OCI-LY3 (cell line): ENCODE measurements at regions not wholly inside any gene's neighbourhood (a gene's known extent, or its start where the extent isn't known, plus 50 kb on each side); places are given as distances from the start of the nearest gene placed in this dataset.

Experiments used
- H2AFZ ChIP-seq: fragments of 200-600, 300-600 bp; shearing (Covaris generic); 2 replicates; pipeline ENCODE4 v1.6.0; 2014; ENCODE audit warnings: antibody characterized with exemption, low read depth, low read length
- H3K27ac ChIP-seq: fragments of 200-600, 300-600 bp; sonication (generic); 2 replicates; pipeline ENCODE4 v1.5.1; 2014; ENCODE audit warnings: mild to moderate bottlenecking, low read length, moderate library complexity, mixed read lengths
- H3K27me3 ChIP-seq: fragments of 200-600, 300-600 bp; sonication (generic); 2 replicates; pipeline ENCODE4 v1.6.1; 2014; ENCODE audit warnings: low read depth, low read length, mixed read lengths
- H3K36me3 ChIP-seq: fragments of 200-600, 300-600 bp; sonication (generic); replicated peaks from 2 replicates; pipeline ENCODE3; 2014; ENCODE audit warnings: low read depth, low read length, mixed read lengths
- H3K4me1 ChIP-seq: fragments of 300-600, 200-600 bp; sonication (generic); 2 replicates; pipeline ENCODE4 v1.6.1; 2014; ENCODE audit warnings: low read length, mixed read lengths
- H3K4me2 ChIP-seq: fragments of 200-600, 300-600 bp; sonication (generic); 2 replicates; pipeline ENCODE4 v1.6.1; 2014; ENCODE audit warnings: low read length, mixed read lengths
- H3K4me3 ChIP-seq: fragments of 300-600, 200-600 bp; sonication (generic); 2 replicates; pipeline ENCODE4 v1.5.1; 2014; ENCODE audit warnings: antibody characterized with exemption, mild to moderate bottlenecking, low read length, moderate library complexity
- H3K79me2 ChIP-seq: fragments of 300-600, 200-600 bp; shearing (Covaris generic); 2 replicates; pipeline ENCODE4 v1.6.1; 2014; ENCODE audit warnings: mild to moderate bottlenecking, low read length, mixed read lengths
- H3K9ac ChIP-seq: fragments of 300-600, 200-600 bp; shearing (Covaris generic); 2 replicates; pipeline ENCODE4 v1.6.0; 2014; ENCODE audit warnings: mild to moderate bottlenecking, low read length, moderate library complexity
- H3K9me3 ChIP-seq: fragments of 200-600, 300-600 bp; shearing (Covaris generic); 2 replicates; pipeline ENCODE4 v1.6.1; 2014; ENCODE audit warnings: low read length, mixed read lengths; ENCODE audit not compliant: insufficient read depth
- H4K20me1 ChIP-seq: fragments of 200-600, 300-600 bp; sonication (generic); 2 replicates; pipeline ENCODE4 v1.6.1; 2016; ENCODE audit warnings: low read length, mixed read lengths; ENCODE audit not compliant: insufficient read depth
- CTCF ChIP-seq: fragments of 200-600, 300-600 bp; sonication (generic); IDR thresholded peaks from 2 replicates; pipeline ENCODE4 v1.5.1; 2014; ENCODE audit warnings: antibody characterized with exemption, low read length, low read depth
- EZH2phosphoT487 ChIP-seq: fragments of 200-600 bp; shearing (Covaris generic); IDR thresholded peaks from 2 replicates; pipeline ENCODE4 v1.6.1; 2018; ENCODE audit warnings: antibody characterized with exemption, mixed run types, low read depth

GRCh38 chr22:49310354-49310753 is 517.3 kb downstream of the BRD1 start:
- Histone ChIP-seq H3K4me2 (no peak overlapping the region), H3K79me2 (no peaks in the 10 kb centered on the region), H3K4me3 (no peak overlapping the region), H4K20me1 (no peaks in the 10 kb centered on the region), H3K4me1 (no peaks in the 10 kb centered on the region), H2AFZ (no peak overlapping the region), H3K27me3 (no peaks in the 10 kb centered on the region; the same call in 1 of the 2 replicates), H3K36me3 (no peaks in the 10 kb centered on the region), H3K9me3 (no peaks in the 10 kb centered on the region), H3K9ac (no peak overlapping the region), H3K27ac (no peak overlapping the region)
- TF ChIP-seq CTCF (no peak), EZH2phosphoT487 (no peak)

- Histone ChIP-seq H3K4me2 (no peak overlapping the region), H3K27ac (no peak overlapping the region), H2AFZ (no peak overlapping the region), H3K36me3 (no peaks in the 10 kb centered on the region), H3K4me3 (no peak overlapping the region), H3K4me1 (no peaks in the 10 kb centered on the region), H3K79me2 (no peaks in the 10 kb centered on the region), H3K9me3 (no peaks in the 10 kb centered on the region), H3K9ac (no peak overlapping the region), H3K27me3 (no peaks in the 10 kb centered on the region; the same call in 1 of the 2 replicates), H4K20me1 (no peaks in the 10 kb centered on the region)
- TF ChIP-seq EZH2phosphoT487 (no peak), CTCF (no peak)
These were observed 519.4 kb downstream of the BRD1 start for GRCh38 chr22:49308300-49308699.

GRCh38 chr22:49307870-49308269 is 519.8 kb downstream of the BRD1 start:
- no peaks in the 10 kb centered on the region for H3K9me3 ChIP-seq
- no peaks in the 10 kb centered on the region for H3K4me1 ChIP-seq
- H3K9ac ChIP-seq: no peak overlapping the region
- H3K27me3 ChIP-seq: no peaks in the 10 kb centered on the region
- no peak overlapping the region for H2AFZ ChIP-seq
- H3K27ac ChIP-seq: no peak overlapping the region
- no peaks in the 10 kb centered on the region for H4K20me1 ChIP-seq
- no peak overlapping the region for H3K4me2 ChIP-seq
- no peaks in the 10 kb centered on the region for H3K36me3 ChIP-seq
- H3K79me2 ChIP-seq: no peaks in the 10 kb centered on the region
- TF ChIP-seq CTCF: no peak
- TF ChIP-seq EZH2phosphoT487: no peak
- no peak overlapping the region for H3K4me3 ChIP-seq

GRCh38 chr22:49307481-49307830 is 520.2 kb downstream of the BRD1 start:
- no peaks in the 10 kb centered on the region for H3K36me3 ChIP-seq
- H3K4me2 ChIP-seq: no peak overlapping the region
- H3K9me3 ChIP-seq: no peaks in the 10 kb centered on the region
- H3K79me2 ChIP-seq: no peaks in the 10 kb centered on the region
- H3K27me3 ChIP-seq: no peaks in the 10 kb centered on the region
- no peak overlapping the region for H3K4me3 ChIP-seq
- H3K27ac ChIP-seq: no peak overlapping the region
- no peak for TF ChIP-seq EZH2phosphoT487
- TF ChIP-seq CTCF: no peak
- H2AFZ ChIP-seq: no peak overlapping the region
- no peaks in the 10 kb centered on the region for H4K20me1 ChIP-seq
- H3K9ac ChIP-seq: no peak overlapping the region
- H3K4me1 ChIP-seq: no peaks in the 10 kb centered on the region
